DMS 273 treated with DMSO at 0.1 percent for 48 hours (cell line): ENCODE measurements at regions not wholly inside any gene's neighbourhood (a gene's known extent, or its start where the extent isn't known, plus 50 kb on each side); places are given as distances from the start of the nearest gene placed in this dataset.

Experiments
- DNase-seq: peaks from one replicate; lab custom pipeline; 2025; lab: John Stamatoyannopoulos, UW

GRCh38 chr3:187975561-187976364 is 178.2 kb upstream of the LPP start:
- no peak for DNase-seq

- DNase-seq = no peak
These were observed 177.5 kb upstream of the LPP start for GRCh38 chr3:187976365-187976900.

- DNase-seq = no peak
These were observed 176.3 kb upstream of the LPP start for GRCh38 chr3:187977659-187978058.

GRCh38 chr3:187978433-187979011 is 175.4 kb upstream of the LPP start:
- DNase-seq = no peak

GRCh38 chr3:187979564-187979963 is 174.4 kb upstream of the LPP start:
- no peak for DNase-seq

- no peak for DNase-seq
These were observed 173.1 kb upstream of the LPP start for GRCh38 chr3:187980861-187981260.

- no peak for DNase-seq
These were observed 171.8 kb upstream of the LPP start for GRCh38 chr3:187982142-187982541.

GRCh38 chr3:187983484-187984124 is 170.4 kb upstream of the LPP start:
- no peak for DNase-seq

- DNase-seq = no peak
These were observed 168.3 kb upstream of the LPP start for GRCh38 chr3:187985647-187986046.

GRCh38 chr3:187986514-187986934 is 167.4 kb upstream of the LPP start:
- no peak for DNase-seq

GRCh38 chr3:187987187-187987586 is 166.8 kb upstream of the LPP start:
- DNase-seq = no peak

- DNase-seq = no peak
These were observed 166.0 kb upstream of the LPP start for GRCh38 chr3:187987924-187988323.

GRCh38 chr3:187989575-187990153 is 164.3 kb upstream of the LPP start:
- DNase-seq = no peak

- no peak for DNase-seq
These were observed 161.3 kb upstream of the LPP start for GRCh38 chr3:187992609-187993008.

- no peak for DNase-seq
These were observed 159.5 kb upstream of the LPP start for GRCh38 chr3:187994221-187995042.

- DNase-seq = no peak
These were observed 158.9 kb upstream of the LPP start for GRCh38 chr3:187995043-187995400.

- no peak for DNase-seq
These were observed 158.3 kb upstream of the LPP start for GRCh38 chr3:187995667-187996066.

- DNase-seq = no peak
These were observed 157.3 kb upstream of the LPP start for GRCh38 chr3:187996609-187997008.

- no peak for DNase-seq
These were observed 156.5 kb upstream of the LPP start for GRCh38 chr3:187997490-187997889.

- DNase-seq = no peak
These were observed 155.9 kb upstream of the LPP start for GRCh38 chr3:187997946-187998561.

- no peak for DNase-seq
These were observed 155.3 kb upstream of the LPP start for GRCh38 chr3:187998611-187999010.
